ENCODE measurements at regions not wholly inside any gene's neighbourhood (a gene's known extent, or its start where the extent isn't known, plus 50 kb on each side); places are given as distances from the start of the nearest gene placed in this dataset.

DNA sequence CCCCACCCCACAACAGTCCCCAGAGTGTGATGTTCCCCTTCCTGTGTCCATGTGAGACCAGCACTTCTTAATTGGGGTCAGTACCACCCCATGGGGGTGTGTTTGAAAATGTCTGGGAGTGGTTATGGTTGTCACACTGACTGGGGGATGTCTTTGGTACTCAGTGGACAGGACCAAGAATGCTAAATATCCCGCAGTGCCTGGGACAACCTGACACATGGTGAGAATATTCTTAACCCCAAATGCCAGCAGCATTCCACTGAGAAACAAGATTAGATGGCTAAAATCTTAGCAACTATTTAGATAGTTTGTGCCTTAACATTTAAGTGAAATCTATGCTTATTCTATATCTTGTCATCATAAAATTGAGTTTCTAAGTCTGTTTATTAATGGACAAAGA, 177.5 kb upstream of the ZBED5 start:
- TF ChIP-seq EP300 (IDR thresholded peaks at IDR 0.05): no peak
- TF ChIP-seq, protein P1, sequence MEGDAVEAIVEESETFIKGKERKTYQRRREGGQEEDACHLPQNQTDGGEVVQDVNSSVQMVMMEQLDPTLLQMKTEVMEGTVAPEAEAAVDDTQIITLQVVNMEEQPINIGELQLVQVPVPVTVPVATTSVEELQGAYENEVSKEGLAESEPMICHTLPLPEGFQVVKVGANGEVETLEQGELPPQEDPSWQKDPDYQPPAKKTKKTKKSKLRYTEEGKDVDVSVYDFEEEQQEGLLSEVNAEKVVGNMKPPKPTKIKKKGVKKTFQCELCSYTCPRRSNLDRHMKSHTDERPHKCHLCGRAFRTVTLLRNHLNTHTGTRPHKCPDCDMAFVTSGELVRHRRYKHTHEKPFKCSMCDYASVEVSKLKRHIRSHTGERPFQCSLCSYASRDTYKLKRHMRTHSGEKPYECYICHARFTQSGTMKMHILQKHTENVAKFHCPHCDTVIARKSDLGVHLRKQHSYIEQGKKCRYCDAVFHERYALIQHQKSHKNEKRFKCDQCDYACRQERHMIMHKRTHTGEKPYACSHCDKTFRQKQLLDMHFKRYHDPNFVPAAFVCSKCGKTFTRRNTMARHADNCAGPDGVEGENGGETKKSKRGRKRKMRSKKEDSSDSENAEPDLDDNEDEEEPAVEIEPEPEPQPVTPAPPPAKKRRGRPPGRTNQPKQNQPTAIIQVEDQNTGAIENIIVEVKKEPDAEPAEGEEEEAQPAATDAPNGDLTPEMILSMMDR (IDR thresholded peaks at IDR 0.05): no peak

All from stomach (tissue), 4 donors.